ENCODE measurements at regions not wholly inside any gene's neighbourhood (a gene's known extent, or its start where the extent isn't known, plus 50 kb on each side); places are given as distances from the start of the nearest gene placed in this dataset.

DNA sequence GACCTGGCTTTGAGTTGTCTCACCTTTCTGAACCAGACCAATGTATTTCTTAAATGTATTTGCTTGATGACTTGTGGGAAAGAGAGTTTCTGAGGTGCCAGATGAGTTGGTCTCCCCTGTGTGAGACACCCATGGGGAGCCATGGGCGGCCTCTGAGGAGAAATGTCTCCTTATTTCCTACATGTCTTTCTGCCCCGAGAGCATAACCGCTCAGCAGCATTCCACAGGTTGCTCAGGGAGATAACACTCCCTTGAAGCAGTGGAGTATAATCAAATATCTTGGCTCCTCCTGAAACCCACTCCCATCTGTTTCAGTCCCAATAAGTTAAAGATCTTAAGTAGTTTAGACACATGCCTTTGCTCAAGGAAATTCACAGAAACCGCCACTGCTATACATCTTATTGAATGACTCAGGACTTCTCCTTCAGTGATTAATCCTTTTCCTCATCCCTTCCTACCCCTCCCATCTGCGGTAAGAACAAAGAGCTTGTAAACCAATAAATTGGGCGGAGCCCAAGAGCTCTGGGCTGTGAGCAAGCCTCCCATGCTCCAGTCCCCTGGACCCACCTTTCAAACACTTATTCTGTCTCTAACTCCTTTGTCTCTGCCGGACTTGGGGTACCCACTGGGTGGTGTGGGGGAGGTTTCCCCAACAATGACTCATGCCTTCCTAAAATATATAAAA is 285.5 kb upstream of the LRRTM4 start:
- TF ChIP-seq, protein P1, sequence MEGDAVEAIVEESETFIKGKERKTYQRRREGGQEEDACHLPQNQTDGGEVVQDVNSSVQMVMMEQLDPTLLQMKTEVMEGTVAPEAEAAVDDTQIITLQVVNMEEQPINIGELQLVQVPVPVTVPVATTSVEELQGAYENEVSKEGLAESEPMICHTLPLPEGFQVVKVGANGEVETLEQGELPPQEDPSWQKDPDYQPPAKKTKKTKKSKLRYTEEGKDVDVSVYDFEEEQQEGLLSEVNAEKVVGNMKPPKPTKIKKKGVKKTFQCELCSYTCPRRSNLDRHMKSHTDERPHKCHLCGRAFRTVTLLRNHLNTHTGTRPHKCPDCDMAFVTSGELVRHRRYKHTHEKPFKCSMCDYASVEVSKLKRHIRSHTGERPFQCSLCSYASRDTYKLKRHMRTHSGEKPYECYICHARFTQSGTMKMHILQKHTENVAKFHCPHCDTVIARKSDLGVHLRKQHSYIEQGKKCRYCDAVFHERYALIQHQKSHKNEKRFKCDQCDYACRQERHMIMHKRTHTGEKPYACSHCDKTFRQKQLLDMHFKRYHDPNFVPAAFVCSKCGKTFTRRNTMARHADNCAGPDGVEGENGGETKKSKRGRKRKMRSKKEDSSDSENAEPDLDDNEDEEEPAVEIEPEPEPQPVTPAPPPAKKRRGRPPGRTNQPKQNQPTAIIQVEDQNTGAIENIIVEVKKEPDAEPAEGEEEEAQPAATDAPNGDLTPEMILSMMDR (conservative IDR thresholded peaks at IDR 0.05; ENCODE audit: low read depth, low read length), result no peak
- no peak for TF ChIP-seq EZH2 (IDR thresholded peaks at IDR 0.05; ENCODE audit: borderline replicate concordance, low read depth, low read length, poor library complexity, severe bottlenecking)

Data from A673 (cell line).